SK-N-SH (cell line): ENCODE measurements at regions not wholly inside any gene's neighbourhood (a gene's known extent, or its start where the extent isn't known, plus 50 kb on each side); places are given as distances from the start of the nearest gene placed in this dataset.

Source experiments
- CHD2 ChIP-seq: fragments of 150-350 bp; IDR thresholded peaks from 2 replicates; pipeline ENCODE4 v1.6.1; 2018; ENCODE audit warnings: low read length; ENCODE audit not compliant: partially characterized antibody
- JUND ChIP-seq: IDR thresholded peaks from 2 replicates; pipeline ENCODE4 v1.4.0; 2012
- POLR2AphosphoS5 ChIP-seq: IDR thresholded peaks from 2 replicates; pipeline ENCODE4 v1.6.1; 2012; ENCODE audit warnings: low read depth, low read length
- TCF12 ChIP-seq: IDR thresholded peaks from 2 replicates; pipeline ENCODE4 v1.4.0; 2012
- USF1 ChIP-seq: IDR thresholded peaks from 2 replicates; pipeline ENCODE4 v1.4.0; 2012; ENCODE audit warnings: low read depth, borderline replicate concordance
- TF ChIP-seq, protein P1 (sequence below): fragments of 200-600 bp; sonication (generic); IDR thresholded peaks from 2 replicates; pipeline ENCODE4 v1.6.1; 2017; ENCODE audit warnings: antibody characterized with exemption, mild to moderate bottlenecking, moderate library complexity
- TF ChIP-seq, protein P2 (sequence below): IDR thresholded peaks from 2 replicates; pipeline ENCODE4 v1.4.0; 2012; ENCODE audit warnings: low read depth
- TF ChIP-seq, protein P3 (sequence below): IDR thresholded peaks from 2 replicates; pipeline ENCODE4 v1.6.1; 2012; ENCODE audit warnings: mild to moderate bottlenecking, low read depth, low read length, moderate library complexity

GRCh38 chr3:146307456-146307725 lies 56.5 kb upstream of the PLSCR4 start:
- TF ChIP-seq, protein P1, sequence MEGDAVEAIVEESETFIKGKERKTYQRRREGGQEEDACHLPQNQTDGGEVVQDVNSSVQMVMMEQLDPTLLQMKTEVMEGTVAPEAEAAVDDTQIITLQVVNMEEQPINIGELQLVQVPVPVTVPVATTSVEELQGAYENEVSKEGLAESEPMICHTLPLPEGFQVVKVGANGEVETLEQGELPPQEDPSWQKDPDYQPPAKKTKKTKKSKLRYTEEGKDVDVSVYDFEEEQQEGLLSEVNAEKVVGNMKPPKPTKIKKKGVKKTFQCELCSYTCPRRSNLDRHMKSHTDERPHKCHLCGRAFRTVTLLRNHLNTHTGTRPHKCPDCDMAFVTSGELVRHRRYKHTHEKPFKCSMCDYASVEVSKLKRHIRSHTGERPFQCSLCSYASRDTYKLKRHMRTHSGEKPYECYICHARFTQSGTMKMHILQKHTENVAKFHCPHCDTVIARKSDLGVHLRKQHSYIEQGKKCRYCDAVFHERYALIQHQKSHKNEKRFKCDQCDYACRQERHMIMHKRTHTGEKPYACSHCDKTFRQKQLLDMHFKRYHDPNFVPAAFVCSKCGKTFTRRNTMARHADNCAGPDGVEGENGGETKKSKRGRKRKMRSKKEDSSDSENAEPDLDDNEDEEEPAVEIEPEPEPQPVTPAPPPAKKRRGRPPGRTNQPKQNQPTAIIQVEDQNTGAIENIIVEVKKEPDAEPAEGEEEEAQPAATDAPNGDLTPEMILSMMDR: no peak
- TF ChIP-seq POLR2AphosphoS5 (no peak), JUND (no peak), TCF12 (no peak), USF1 (no peak), CHD2 (no peak)
- TF ChIP-seq, protein P2, sequence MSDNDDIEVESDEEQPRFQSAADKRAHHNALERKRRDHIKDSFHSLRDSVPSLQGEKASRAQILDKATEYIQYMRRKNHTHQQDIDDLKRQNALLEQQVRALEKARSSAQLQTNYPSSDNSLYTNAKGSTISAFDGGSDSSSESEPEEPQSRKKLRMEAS: no peak
- TF ChIP-seq, protein P3, sequence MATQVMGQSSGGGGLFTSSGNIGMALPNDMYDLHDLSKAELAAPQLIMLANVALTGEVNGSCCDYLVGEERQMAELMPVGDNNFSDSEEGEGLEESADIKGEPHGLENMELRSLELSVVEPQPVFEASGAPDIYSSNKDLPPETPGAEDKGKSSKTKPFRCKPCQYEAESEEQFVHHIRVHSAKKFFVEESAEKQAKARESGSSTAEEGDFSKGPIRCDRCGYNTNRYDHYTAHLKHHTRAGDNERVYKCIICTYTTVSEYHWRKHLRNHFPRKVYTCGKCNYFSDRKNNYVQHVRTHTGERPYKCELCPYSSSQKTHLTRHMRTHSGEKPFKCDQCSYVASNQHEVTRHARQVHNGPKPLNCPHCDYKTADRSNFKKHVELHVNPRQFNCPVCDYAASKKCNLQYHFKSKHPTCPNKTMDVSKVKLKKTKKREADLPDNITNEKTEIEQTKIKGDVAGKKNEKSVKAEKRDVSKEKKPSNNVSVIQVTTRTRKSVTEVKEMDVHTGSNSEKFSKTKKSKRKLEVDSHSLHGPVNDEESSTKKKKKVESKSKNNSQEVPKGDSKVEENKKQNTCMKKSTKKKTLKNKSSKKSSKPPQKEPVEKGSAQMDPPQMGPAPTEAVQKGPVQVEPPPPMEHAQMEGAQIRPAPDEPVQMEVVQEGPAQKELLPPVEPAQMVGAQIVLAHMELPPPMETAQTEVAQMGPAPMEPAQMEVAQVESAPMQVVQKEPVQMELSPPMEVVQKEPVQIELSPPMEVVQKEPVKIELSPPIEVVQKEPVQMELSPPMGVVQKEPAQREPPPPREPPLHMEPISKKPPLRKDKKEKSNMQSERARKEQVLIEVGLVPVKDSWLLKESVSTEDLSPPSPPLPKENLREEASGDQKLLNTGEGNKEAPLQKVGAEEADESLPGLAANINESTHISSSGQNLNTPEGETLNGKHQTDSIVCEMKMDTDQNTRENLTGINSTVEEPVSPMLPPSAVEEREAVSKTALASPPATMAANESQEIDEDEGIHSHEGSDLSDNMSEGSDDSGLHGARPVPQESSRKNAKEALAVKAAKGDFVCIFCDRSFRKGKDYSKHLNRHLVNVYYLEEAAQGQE: no peak
